ENCODE measurements at regions not wholly inside any gene's neighbourhood (a gene's known extent, or its start where the extent isn't known, plus 50 kb on each side); places are given as distances from the start of the nearest gene placed in this dataset.

GRCh38 chr3:151944356-151944755, 70.9 kb downstream of the SUCNR1 start:
- TF ChIP-seq E2F6 (IDR thresholded peaks at IDR 0.05) (no peak), MAX (IDR thresholded peaks at IDR 0.05) (no peak), SIN3A (conservative IDR thresholded peaks at IDR 0.05 in 1 of 2, IDR thresholded peaks at IDR 0.05 in 1 of 2; ENCODE audit: low read depth in 1 of 2, low read length in 2 of 2) (no peak), CTCF (IDR thresholded peaks at IDR 0.05; ENCODE audit: control extremely low read depth in 1 of 3, insufficient read depth in 1 of 3, low read depth in 1 of 3, low read length in 3 of 3) (no peak), POLR2AphosphoS5 (IDR thresholded peaks at IDR 0.05; ENCODE audit: low read depth, low read length) (no peak), POLR2A (IDR thresholded peaks at IDR 0.05; ENCODE audit: control extremely low read depth in 1 of 2, low read depth in 2 of 2, low read length in 2 of 2) (no peak)
